Naive thymus-derived CD4-positive, alpha-beta T cell (primary cell): ENCODE measurements at regions not wholly inside any gene's neighbourhood (a gene's known extent, or its start where the extent isn't known, plus 50 kb on each side); places are given as distances from the start of the nearest gene placed in this dataset.

ENCODE experiments used
- ATAC-seq: fragments of 150-1000 bp; cut with Tn5 transposase; 2 replicates; pipeline ENCODE4 v1.10.0; 2021; ENCODE audit warnings: mild to moderate bottlenecking, moderate library complexity
- CTCF ChIA-PET: fragments of 350-600 bp; sonication (Branson Sonifier 250); formaldehyde crosslinking; loops from one replicate; lab custom pipeline; 2021; ENCODE audit warnings: antibody characterized with exemption; lab: Charles Lee
- POLR2A ChIA-PET: fragments of 350-600 bp; sonication (Branson Sonifier 250); formaldehyde crosslinking; loops from one replicate; lab custom pipeline; 2021; ENCODE audit warnings: antibody characterized with exemption, inconsistent platforms; lab: Charles Lee
- DNase-seq, 9 donors: peaks; one replicate each; pipeline versions ENCODE4 v3.0.0 to v3.0.0-alpha.2; 2020 to 2022; ENCODE audit warnings: mixed read lengths in 1 of 9
- H3K27ac ChIP-seq: one replicate; pipeline ENCODE4 v1.7.0; 2013; ENCODE audit warnings: mild to moderate bottlenecking, low read depth, low read length, moderate library complexity
- H3K27me3 ChIP-seq, 2 donors: one replicate each; pipeline ENCODE4 v1.7.0; 2013; ENCODE audit warnings: low read length in 2 of 2, mild to moderate bottlenecking in 2 of 2, moderate library complexity in 2 of 2; ENCODE audit not compliant: control insufficient read depth in 2 of 2, insufficient read depth in 2 of 2
- H3K36me3 ChIP-seq, 3 experiments: 1 replicate in 2 of 3; 2 replicates in 1 of 3; pipeline ENCODE4 v1.7.0; 2013; ENCODE audit warnings: low read length in 3 of 3, mild to moderate bottlenecking in 3 of 3, moderate library complexity in 1 of 3; ENCODE audit not compliant: insufficient read depth in 3 of 3, control insufficient read depth in 2 of 3
- H3K4me1 ChIP-seq, 2 donors: one replicate each; pipeline ENCODE4 v1.7.0; 2013; ENCODE audit warnings: low read length in 2 of 2, mild to moderate bottlenecking in 2 of 2, moderate library complexity in 1 of 2; ENCODE audit not compliant: control insufficient read depth in 2 of 2, insufficient read depth in 2 of 2
- H3K4me3 ChIP-seq: 2 replicates; pipeline ENCODE4 v1.7.0; 2013; ENCODE audit warnings: mild to moderate bottlenecking, low read length
- H3K9me3 ChIP-seq, 3 experiments: 1 replicate in 2 of 3; 2 replicates in 1 of 3; pipeline ENCODE4 v1.7.0; 2013; ENCODE audit warnings: low read length in 3 of 3; ENCODE audit not compliant: control insufficient read depth in 2 of 3
- H3K27ac Mint-ChIP-seq, 9 donors: one replicate each; pipeline ENCODE4 v1.8.0; 2020 to 2022; ENCODE audit warnings: mixed read lengths in 9 of 9, mild to moderate bottlenecking in 8 of 9, moderate library complexity in 5 of 9, inconsistent platforms in 2 of 9
- H3K27me3 Mint-ChIP-seq, 5 donors: one replicate each; pipeline ENCODE4 v1.8.0; 2021 to 2022; ENCODE audit warnings: mixed read lengths in 5 of 5, mild to moderate bottlenecking in 1 of 5
- H3K36me3 Mint-ChIP-seq, 5 donors: one replicate each; pipeline ENCODE4 v1.8.0; 2020 to 2022; ENCODE audit warnings: mixed read lengths in 5 of 5, mild to moderate bottlenecking in 3 of 5, inconsistent platforms in 1 of 5
- H3K4me1 Mint-ChIP-seq, 7 donors: one replicate each; pipeline ENCODE4 v1.8.0; 2020 to 2022; ENCODE audit warnings: mixed read lengths in 7 of 7, mild to moderate bottlenecking in 3 of 7, inconsistent platforms in 1 of 7
- H3K4me3 Mint-ChIP-seq, 10 donors: one replicate each; pipeline ENCODE4 v1.8.0; 2020 to 2022; ENCODE audit warnings: mild to moderate bottlenecking in 10 of 10, mixed read lengths in 10 of 10, moderate library complexity in 6 of 10, inconsistent platforms in 2 of 10
- H3K9me3 Mint-ChIP-seq, 11 donors: one replicate each; pipeline ENCODE4 v1.8.0; 2020 to 2022; ENCODE audit warnings: mixed read lengths in 11 of 11, mild to moderate bottlenecking in 4 of 11, inconsistent platforms in 1 of 11, moderate library complexity in 1 of 11
- intact Hi-C, 2 donors: fragments of 100-400 bp; cut with micrococcal nuclease; formaldehyde crosslinking; loops; one replicate each; pipeline ENCODE4 v1.15.1; 2023

DNA sequence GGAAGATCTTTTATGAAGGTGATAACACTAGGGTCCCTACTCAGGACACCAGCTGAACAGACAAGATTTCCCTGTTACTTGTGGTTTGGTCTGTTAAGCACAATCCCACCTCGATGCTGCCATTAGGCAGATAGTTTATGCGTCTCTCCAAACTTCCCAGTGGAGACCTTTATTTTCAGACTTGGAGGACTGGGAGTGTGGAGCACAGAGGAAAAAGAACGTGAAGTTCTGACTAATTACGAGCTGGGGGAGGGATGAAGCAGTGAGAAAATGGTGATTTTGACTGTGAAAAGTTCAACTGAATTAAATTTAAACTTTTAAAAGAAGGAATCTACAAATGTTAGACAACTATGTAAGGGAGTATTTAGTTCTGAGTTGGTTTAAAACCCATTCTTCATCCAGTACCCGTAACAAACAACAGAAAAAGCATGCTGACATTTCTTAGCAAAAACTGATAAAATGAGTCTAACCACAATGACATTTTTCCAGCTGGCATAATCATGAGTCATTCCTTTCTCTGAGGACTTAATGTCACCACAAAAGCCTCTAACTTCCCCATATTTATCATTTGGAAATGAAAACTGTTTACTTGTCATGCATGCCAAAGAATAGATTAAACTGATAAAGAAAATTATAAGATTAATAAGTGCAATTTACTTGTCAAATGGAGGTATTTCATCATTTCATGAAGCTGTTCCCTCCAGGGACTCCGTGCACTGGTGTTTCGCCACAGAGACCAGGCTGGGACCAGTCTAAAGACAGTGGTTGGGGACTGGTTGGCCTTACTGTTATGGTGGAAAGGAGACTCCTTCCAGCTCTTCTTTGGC, 113.3 kb upstream of the SSTR4 start:
- H3K9me3 ChIP-seq, result no peaks in the 10 kb centered on the region
- H3K36me3 Mint-ChIP-seq, result no peaks in the 10 kb centered on the region
- H3K27ac ChIP-seq, result no peak overlapping the region
- ChIA-PET CTCF (no interaction called here), POLR2A (no interaction called here)
- ATAC-seq (peak; percentile 57), DNase-seq (no peak)
- intact Hi-C loops, result no loop called here
- no peaks in the 10 kb centered on the region for H3K27me3 ChIP-seq
- H3K27ac Mint-ChIP-seq, result no peak overlapping the region
- H3K4me3 ChIP-seq, result no peak overlapping the region
- H3K4me1 Mint-ChIP-seq, result peaks cover 0 to 3% (median 0%) of the 10 kb centered on the region in 7 donors
- no peaks in the 10 kb centered on the region for H3K36me3 ChIP-seq
- peaks cover 0 to 31% (median 12%) of the 10 kb centered on the region in 5 donors for H3K27me3 Mint-ChIP-seq
- no peak overlapping the region for H3K4me3 Mint-ChIP-seq
- peaks cover 0 to 7% (median 1%) of the 10 kb centered on the region in 11 donors for H3K9me3 Mint-ChIP-seq
- H3K4me1 ChIP-seq, result no peaks in the 10 kb centered on the region

DNA sequence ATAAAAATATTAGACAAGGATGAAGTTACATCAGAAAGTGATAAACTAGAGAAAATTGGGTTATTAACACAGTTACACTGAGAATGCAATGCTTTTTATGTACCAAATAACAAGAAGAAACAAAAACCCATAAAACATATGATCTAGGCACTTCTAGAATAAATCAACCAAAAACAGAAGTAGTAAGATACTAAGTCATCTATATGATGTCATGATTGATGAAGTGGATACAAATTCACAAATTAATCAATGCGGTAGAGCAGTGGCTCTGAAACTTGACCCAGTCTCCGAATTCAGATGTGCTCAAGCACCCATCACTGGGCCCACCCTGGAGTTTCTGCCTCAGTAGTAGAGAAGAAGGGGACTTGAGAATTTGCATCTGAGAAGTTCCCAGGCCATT, 112.1 kb upstream of the SSTR4 start:
- intact Hi-C loops, result no loop called here
- H3K27me3 Mint-ChIP-seq, result peaks cover 0 to 34% (median 9%) of the 10 kb centered on the region in 5 donors
- Histone ChIP-seq H3K4me3 (no peak overlapping the region), H3K27ac (no peak overlapping the region), H3K4me1 (no peaks in the 10 kb centered on the region), H3K36me3 (no peaks in the 10 kb centered on the region), H3K9me3 (no peaks in the 10 kb centered on the region), H3K27me3 (no peaks in the 10 kb centered on the region)
- H3K9me3 Mint-ChIP-seq, result peaks cover 0 to 7% (median 0%) of the 10 kb centered on the region in 11 donors
- no peaks in the 10 kb centered on the region for H3K36me3 Mint-ChIP-seq
- H3K4me3 Mint-ChIP-seq, result no peak overlapping the region
- CTCF ChIA-PET, result no interaction called here
- DNase-seq, result no peak
- no peak overlapping the region for H3K27ac Mint-ChIP-seq
- POLR2A ChIA-PET, result no interaction called here
- no peak for ATAC-seq
- H3K4me1 Mint-ChIP-seq, result peaks cover 0 to 3% (median 0%) of the 10 kb centered on the region in 7 donors

DNA sequence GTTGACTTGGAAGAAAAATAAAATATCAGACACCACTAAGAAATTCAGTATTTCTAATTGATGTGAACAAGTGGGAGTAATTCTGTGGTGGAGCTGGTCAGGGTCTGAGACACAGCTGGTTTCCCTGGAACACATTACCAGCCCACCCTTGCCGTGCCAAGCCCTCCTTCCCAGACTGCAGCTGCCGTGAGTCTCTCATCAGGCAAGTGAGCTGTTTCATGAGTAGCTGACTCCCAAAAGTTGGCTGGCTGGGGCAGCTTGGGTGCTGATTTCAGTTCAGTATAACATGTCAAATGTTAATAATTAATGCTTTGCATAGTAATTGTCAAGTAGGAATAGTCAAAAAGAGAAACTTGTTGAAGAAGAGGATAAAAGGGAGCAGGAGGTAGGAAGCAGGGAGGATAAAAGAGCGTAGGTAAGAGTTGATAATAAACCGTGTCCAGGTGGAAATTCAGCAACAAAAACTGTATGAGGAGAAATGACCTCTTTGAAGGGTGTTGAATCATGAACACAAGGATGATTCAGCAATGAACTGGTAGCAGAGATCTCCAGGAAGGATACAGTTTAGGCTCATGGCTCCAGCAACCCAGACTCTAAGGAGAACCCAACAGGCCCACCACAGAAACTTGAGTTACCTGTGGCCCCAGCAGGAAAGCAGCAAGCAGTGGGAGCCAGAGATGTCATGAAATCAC, 110.9 kb upstream of the SSTR4 start:
- Histone ChIP-seq H3K36me3 (no peaks in the 10 kb centered on the region), H3K4me1 (no peaks in the 10 kb centered on the region), H3K27me3 (no peaks in the 10 kb centered on the region), H3K9me3 (no peaks in the 10 kb centered on the region), H3K27ac (no peak overlapping the region), H3K4me3 (no peak overlapping the region)
- DNase-seq (no peak), ATAC-seq (no peak)
- intact Hi-C loops, result no loop called here
- Mint-ChIP-seq H3K4me3 (no peak overlapping the region), H3K4me1 (peaks cover 0 to 3% (median 0%) of the 10 kb centered on the region in 7 donors), H3K27me3 (peaks cover 0 to 29% (median 6%) of the 10 kb centered on the region in 5 donors), H3K9me3 (peaks cover 0 to 6% (median 0%) of the 10 kb centered on the region in 11 donors), H3K27ac (no peak overlapping the region), H3K36me3 (no peaks in the 10 kb centered on the region)
- POLR2A ChIA-PET, result no interaction called here
- CTCF ChIA-PET, result no interaction called here

DNA sequence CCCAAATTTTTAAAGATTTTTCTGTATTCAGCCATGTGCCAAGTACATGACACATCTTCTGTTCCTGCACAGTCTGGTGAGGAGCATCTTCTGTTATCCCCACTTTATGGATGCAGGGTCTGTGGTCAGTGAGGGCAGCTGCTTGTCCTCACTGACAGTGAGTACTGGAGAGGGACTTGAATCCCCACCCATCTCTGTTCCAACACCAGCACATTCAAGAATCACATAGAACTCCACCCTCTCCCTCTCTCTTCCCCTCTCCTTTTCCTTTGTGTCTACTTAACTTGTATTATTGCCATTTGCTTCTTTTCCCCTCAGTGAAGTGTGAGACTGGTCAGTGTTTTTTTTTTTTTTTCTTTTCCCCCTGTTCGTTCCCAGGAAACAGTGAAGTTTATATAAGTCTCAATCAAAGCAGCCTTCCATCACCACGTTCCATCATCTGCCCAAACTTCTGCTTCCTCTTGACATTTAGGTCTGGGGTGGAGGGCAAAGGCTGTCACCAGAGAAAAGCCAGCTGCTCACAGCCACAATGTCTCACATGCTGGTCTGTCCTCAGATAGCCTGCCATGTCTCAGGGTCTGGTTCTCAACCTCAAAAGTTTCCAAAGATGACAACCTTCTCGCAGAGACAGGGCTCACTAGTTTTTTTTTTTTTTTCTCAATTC, 110.0 kb upstream of the SSTR4 start:
- ATAC-seq (peak; percentile 34), DNase-seq (no peak)
- Mint-ChIP-seq H3K9me3 (peaks cover 0 to 6% (median 0%) of the 10 kb centered on the region in 11 donors), H3K4me1 (peaks cover 0 to 3% (median 0%) of the 10 kb centered on the region in 7 donors), H3K4me3 (no peak overlapping the region), H3K36me3 (no peaks in the 10 kb centered on the region), H3K27ac (no peak overlapping the region), H3K27me3 (peaks cover 0 to 25% (median 6%) of the 10 kb centered on the region in 5 donors)
- H3K27me3 ChIP-seq, result no peaks in the 10 kb centered on the region
- CTCF ChIA-PET, result no interaction called here
- no peaks in the 10 kb centered on the region for H3K9me3 ChIP-seq
- POLR2A ChIA-PET, result no interaction called here
- no peak overlapping the region for H3K4me3 ChIP-seq
- no peaks in the 10 kb centered on the region for H3K4me1 ChIP-seq
- no peak overlapping the region for H3K27ac ChIP-seq
- intact Hi-C loops, result no loop called here
- H3K36me3 ChIP-seq, result no peaks in the 10 kb centered on the region

DNA sequence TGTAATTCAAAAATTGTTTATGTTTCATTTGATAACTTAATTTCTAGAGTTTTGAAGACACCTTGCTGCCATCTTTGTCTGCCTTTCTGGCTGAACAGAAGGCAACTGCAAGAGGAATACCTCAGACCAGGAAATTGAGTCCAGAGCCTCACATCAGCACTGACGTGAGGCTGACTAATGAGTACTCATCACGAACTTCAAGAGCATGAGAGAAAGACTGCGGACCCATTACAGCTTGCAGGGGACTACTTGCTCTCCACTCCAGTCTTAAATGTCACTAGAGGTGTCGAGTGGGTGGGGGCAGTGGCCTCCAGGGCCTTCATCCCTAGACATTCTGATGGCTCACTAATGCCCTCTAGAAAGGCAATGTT, 109.5 kb upstream of the SSTR4 start:
- DNase-seq, result no peak
- Mint-ChIP-seq H3K4me1 (peaks cover 0 to 3% (median 0%) of the 10 kb centered on the region in 7 donors), H3K27me3 (peaks cover 0 to 25% (median 6%) of the 10 kb centered on the region in 5 donors), H3K4me3 (no peak overlapping the region), H3K27ac (no peak overlapping the region), H3K9me3 (peaks cover 0 to 6% (median 0%) of the 10 kb centered on the region in 11 donors), H3K36me3 (no peaks in the 10 kb centered on the region)
- CTCF ChIA-PET, result no interaction called here
- Histone ChIP-seq H3K36me3 (no peaks in the 10 kb centered on the region), H3K27ac (no peak overlapping the region), H3K4me3 (no peak overlapping the region), H3K9me3 (no peaks in the 10 kb centered on the region), H3K4me1 (no peaks in the 10 kb centered on the region), H3K27me3 (no peaks in the 10 kb centered on the region)
- POLR2A ChIA-PET, result no interaction called here
- intact Hi-C loops, result no loop called here
- no peak for ATAC-seq

DNA sequence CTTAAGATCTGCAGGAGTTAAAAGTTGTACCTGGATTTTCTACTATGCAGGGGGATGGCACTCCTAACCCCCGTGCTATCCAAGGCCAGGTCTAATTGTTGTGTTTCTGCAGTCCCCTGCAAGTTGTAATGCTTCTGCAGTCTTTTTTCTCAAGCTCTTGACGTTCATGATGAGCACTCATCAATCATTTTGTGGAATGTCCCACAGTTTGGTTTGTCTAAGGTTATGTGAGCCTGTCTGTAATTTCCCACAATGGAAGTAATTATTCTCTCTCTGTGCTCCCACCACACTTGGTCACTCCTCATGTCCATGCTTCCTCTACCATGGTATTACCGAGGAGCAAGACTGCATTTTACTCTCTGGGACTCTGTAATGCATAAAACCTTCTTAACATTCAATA, 107.6 kb upstream of the SSTR4 start:
- no peak for ATAC-seq
- intact Hi-C loops, result no loop called here
- POLR2A ChIA-PET, result no interaction called here
- Histone ChIP-seq H3K4me3 (no peak overlapping the region), H3K27me3 (no peaks in the 10 kb centered on the region), H3K36me3 (no peaks in the 10 kb centered on the region), H3K4me1 (no peaks in the 10 kb centered on the region), H3K9me3 (no peaks in the 10 kb centered on the region), H3K27ac (no peak overlapping the region)
- H3K27ac Mint-ChIP-seq, result no peak overlapping the region
- no peak overlapping the region for H3K4me3 Mint-ChIP-seq
- H3K27me3 Mint-ChIP-seq, result peaks cover 0 to 22% (median 6%) of the 10 kb centered on the region in 5 donors
- no peak for DNase-seq
- CTCF ChIA-PET, result no interaction called here
- no peaks in the 10 kb centered on the region for H3K4me1 Mint-ChIP-seq
- no peaks in the 10 kb centered on the region for H3K36me3 Mint-ChIP-seq
- peaks cover 0 to 6% (median 0%) of the 10 kb centered on the region in 11 donors for H3K9me3 Mint-ChIP-seq
